GM20000 (cell line): ENCODE measurements at regions not wholly inside any gene's neighbourhood (a gene's known extent, or its start where the extent isn't known, plus 50 kb on each side); places are given as distances from the start of the nearest gene placed in this dataset.

Source experiments
- DNase-seq: peaks from one replicate; pipeline ENCODE4 v3.0.0; 2012; ENCODE audit warnings: low spot score
- CTCF ChIP-seq: IDR thresholded peaks from 2 replicates; pipeline ENCODE4 v1.5.1; 2012; ENCODE audit warnings: mild to moderate bottlenecking, control low read depth; ENCODE audit errors: extremely low read depth, missing control alignments

GRCh38 chr4:12595986-12596385, 888.2 kb downstream of the RAB28 start:
- no peak for DNase-seq
- no peak for TF ChIP-seq CTCF

- no peak for TF ChIP-seq CTCF
- DNase-seq: no peak
Observed at GRCh38 chr4:12595489-12595888, 888.7 kb downstream of the RAB28 start.

GRCh38 chr4:12588582-12588981, 895.6 kb downstream of the RAB28 start:
- TF ChIP-seq CTCF: no peak
- no peak for DNase-seq

GRCh38 chr4:12586242-12587006, 897.7 kb downstream of the RAB28 start:
- no peak for DNase-seq
- no peak for TF ChIP-seq CTCF

- TF ChIP-seq CTCF: no peak
- DNase-seq: no peak
Observed at GRCh38 chr4:12584116-12584875, 899.8 kb downstream of the RAB28 start.

GRCh38 chr4:12583275-12583674, 900.9 kb downstream of the RAB28 start:
- DNase-seq: no peak
- no peak for TF ChIP-seq CTCF

GRCh38 chr4:12580787-12581186, 903.4 kb downstream of the RAB28 start:
- no peak for TF ChIP-seq CTCF

More at GRCh38 chr4:12580787-12581186, 903.4 kb downstream of the RAB28 start:
- DNase-seq: no peak
